ENCODE measurements at regions not wholly inside any gene's neighbourhood (a gene's known extent, or its start where the extent isn't known, plus 50 kb on each side); places are given as distances from the start of the nearest gene placed in this dataset.

DNA sequence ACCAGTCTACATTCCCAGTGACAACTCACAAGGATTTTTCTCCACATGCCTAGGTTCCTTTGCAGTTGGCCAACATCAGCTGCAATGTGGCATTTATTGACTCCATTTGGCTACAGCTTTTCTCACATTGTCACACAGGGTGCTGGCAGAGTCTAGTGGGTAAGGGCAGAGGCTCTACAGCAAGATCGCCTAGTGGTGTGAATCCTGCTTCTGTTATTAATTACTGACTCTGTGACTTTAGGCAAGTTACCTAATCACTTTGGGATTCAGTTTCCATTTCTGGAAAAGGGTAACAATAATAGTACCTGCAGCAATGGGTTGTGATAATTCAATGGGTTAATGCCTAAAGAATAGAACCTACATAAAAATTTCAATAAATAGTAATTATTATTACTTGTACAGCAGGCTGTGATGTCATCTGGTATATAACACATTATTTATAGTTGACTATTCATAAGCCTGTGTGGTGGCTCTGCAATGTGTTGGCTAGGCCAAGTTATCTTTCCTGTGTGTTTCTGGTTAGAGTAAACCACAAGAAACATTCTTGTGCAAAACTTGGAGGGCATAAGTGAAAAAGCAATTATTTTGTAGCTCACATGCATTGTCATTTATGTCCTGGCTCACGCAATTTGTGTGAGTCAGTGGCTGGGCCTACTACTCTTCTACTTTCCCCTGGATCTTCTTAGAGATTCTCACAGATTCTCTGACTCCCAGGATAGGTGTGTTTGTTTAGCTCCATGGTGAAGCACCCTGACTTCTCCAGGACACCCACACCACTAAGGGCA is 59.5 kb downstream of the PTGS2 start:
- no peak for DNase-seq
- no peak overlapping the region for H3K4me3 ChIP-seq (ENCODE audit: low read depth, low read length)
- no peaks in the 10 kb centered on the region for H3K9me3 ChIP-seq
- TF ChIP-seq, protein P1, sequence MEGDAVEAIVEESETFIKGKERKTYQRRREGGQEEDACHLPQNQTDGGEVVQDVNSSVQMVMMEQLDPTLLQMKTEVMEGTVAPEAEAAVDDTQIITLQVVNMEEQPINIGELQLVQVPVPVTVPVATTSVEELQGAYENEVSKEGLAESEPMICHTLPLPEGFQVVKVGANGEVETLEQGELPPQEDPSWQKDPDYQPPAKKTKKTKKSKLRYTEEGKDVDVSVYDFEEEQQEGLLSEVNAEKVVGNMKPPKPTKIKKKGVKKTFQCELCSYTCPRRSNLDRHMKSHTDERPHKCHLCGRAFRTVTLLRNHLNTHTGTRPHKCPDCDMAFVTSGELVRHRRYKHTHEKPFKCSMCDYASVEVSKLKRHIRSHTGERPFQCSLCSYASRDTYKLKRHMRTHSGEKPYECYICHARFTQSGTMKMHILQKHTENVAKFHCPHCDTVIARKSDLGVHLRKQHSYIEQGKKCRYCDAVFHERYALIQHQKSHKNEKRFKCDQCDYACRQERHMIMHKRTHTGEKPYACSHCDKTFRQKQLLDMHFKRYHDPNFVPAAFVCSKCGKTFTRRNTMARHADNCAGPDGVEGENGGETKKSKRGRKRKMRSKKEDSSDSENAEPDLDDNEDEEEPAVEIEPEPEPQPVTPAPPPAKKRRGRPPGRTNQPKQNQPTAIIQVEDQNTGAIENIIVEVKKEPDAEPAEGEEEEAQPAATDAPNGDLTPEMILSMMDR (IDR thresholded peaks at IDR 0.05; ENCODE audit: low read depth, low read length), result no peak
- H3K4me1 ChIP-seq, result no peaks in the 10 kb centered on the region
- H3K27me3 ChIP-seq, result no peaks in the 10 kb centered on the region
- H3K36me3 ChIP-seq, result no peaks in the 10 kb centered on the region

DNA sequence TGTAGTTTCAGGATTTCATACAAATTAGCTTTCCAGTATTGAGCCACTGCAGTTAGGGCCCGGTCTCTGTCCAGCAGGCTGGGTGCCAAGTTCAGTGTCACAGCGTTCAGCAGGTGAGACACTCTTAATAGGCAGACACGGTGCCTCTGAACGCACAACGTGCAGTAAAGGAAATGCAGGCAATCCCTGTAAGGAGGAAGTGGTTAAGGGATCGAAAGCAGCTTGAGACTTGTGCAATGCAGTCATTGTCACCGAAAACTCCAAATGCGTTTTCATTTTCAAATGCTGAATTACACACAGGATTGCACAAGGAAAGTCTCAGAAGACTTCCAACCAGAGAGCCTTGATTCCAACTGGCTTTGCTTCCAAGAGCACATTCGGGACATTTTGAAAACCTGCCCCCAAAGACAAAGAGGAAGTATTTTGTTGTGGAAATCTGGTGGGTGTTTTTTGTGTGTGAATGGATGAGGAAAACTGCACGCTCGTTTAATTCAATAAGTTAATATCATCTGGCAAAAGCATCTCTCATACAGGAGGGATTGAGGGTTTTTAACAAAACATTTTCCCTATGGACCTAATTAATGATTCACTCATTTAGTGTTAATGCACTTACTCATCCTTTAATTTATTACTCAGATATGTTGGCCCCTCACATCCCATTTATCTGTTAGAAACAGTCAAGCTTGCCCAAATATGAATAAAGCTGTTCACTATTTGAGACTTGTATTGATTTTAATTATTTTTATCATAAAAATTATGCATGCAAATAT is 61.6 kb downstream of the PTGS2 start:
- Histone ChIP-seq H3K4me1 (no peaks in the 10 kb centered on the region), H3K36me3 (no peaks in the 10 kb centered on the region), H3K27me3 (no peaks in the 10 kb centered on the region), H3K4me3 (ENCODE audit: low read depth, low read length) (0 out of 2 replicates have a peak overlapping the region, but pooled peaks have one; percentile 14), H3K9me3 (no peaks in the 10 kb centered on the region)
- no peak for DNase-seq
- TF ChIP-seq, protein P1 (IDR thresholded peaks at IDR 0.05; ENCODE audit: low read depth, low read length), result no peak

DNA sequence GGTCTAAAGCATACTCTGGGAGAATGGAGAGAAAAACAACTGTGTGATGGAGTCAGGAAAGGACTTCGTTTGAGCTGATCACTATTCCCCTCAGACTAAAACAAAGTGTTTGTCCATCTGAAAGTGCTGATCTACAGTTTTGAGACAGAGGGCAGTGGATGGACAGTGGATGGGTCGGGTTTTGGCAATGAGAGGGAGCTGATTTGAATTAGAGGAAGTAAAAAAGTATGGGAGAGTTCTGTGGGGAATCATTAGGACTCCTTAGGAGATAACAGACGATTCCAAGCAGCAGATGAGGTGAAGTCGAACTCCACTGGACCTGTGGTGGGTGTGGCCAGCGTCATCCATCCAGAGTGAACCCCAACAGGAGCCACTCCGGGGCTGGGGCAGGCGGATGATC is 62.3 kb downstream of the PTGS2 start:
- Histone ChIP-seq H3K27me3 (no peaks in the 10 kb centered on the region), H3K36me3 (no peaks in the 10 kb centered on the region), H3K9me3 (no peaks in the 10 kb centered on the region), H3K4me1 (no peaks in the 10 kb centered on the region), H3K4me3 (ENCODE audit: low read depth, low read length) (no peak overlapping the region)
- no peak for DNase-seq
- TF ChIP-seq, protein P1 (IDR thresholded peaks at IDR 0.05; ENCODE audit: low read depth, low read length), result no peak

DNA sequence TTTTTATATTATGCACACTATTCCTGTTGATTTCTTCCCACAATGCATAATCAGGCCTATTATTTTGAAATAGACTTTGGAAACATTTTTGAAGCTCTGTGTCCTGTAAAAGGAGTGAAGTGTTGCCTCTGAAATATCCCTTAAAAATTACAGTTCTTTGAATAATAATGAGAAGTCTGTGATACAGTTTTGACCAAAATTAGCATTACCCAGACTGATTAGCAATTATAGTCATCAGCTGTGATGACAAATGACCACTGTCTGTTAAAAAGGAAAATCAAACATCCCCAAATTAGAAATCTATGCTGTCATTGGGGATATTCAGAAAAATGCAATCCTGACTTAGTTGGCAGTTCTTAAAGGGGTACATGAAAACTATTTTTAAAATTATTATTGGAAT is 63.7 kb downstream of the PTGS2 start:
- no peaks in the 10 kb centered on the region for H3K36me3 ChIP-seq
- no peaks in the 10 kb centered on the region; the same call in 1 of the 2 replicates for H3K27me3 ChIP-seq
- H3K4me3 ChIP-seq (ENCODE audit: low read depth, low read length), result no peak overlapping the region
- H3K9me3 ChIP-seq, result no peaks in the 10 kb centered on the region
- TF ChIP-seq, protein P1 (IDR thresholded peaks at IDR 0.05; ENCODE audit: low read depth, low read length), result no peak
- no peak for DNase-seq
- no peaks in the 10 kb centered on the region for H3K4me1 ChIP-seq

DNA sequence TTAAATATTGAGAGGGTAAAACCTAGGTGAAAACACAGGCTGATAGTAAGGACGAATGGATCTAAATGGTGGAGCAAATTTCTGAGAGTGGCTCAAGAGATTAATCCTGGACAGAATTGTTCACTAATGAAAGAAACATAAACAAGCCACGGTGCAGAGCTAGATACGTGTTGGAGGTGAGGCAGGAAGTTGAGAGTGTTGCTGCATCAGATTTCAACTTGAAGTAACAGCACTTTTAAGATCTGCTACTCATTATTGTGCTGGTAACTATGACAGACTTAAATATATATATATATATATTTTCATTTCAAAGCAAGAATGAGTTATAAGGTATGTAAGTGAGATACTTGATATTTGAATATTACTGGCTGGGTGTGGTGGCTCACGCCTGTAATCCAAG is 64.9 kb downstream of the PTGS2 start:
- H3K4me1 ChIP-seq, result no peaks in the 10 kb centered on the region
- H3K27me3 ChIP-seq, result no peaks in the 10 kb centered on the region; the same call in 1 of the 2 replicates
- no peaks in the 10 kb centered on the region for H3K9me3 ChIP-seq
- no peak overlapping the region for H3K4me3 ChIP-seq (ENCODE audit: low read depth, low read length)
- DNase-seq, result no peak
- TF ChIP-seq, protein P1 (IDR thresholded peaks at IDR 0.05; ENCODE audit: low read depth, low read length), result no peak
- H3K36me3 ChIP-seq, result no peaks in the 10 kb centered on the region

DNA sequence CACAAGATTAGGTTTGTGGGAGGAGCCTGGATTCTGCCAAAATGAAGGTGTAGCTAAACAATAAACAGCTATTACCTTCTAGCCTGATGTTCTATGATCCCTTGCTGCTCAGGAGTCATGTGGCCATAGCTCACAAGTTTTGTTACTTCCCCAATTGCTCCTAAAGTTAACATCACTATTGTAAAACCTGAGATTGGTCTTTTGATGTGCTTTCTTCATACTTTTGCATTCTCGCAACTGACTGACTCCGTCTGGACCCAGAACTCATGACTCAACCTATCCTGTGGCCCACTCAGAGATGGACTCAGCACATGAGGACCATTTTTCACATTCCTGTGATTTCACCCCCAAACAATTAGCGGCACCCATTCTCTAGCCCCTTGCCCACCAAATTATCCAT is 69.1 kb downstream of the PTGS2 start:
- no peaks in the 10 kb centered on the region; the same call in 1 of the 2 replicates for H3K27me3 ChIP-seq
- TF ChIP-seq, protein P1 (IDR thresholded peaks at IDR 0.05; ENCODE audit: low read depth, low read length), result no peak
- no peaks in the 10 kb centered on the region for H3K4me1 ChIP-seq
- no peak for DNase-seq
- no peaks in the 10 kb centered on the region for H3K9me3 ChIP-seq
- no peaks in the 10 kb centered on the region for H3K36me3 ChIP-seq
- H3K4me3 ChIP-seq (ENCODE audit: low read depth, low read length), result no peak overlapping the region

Data from BE2C (cell line).